Caco-2 (cell line): ENCODE measurements at regions not wholly inside any gene's neighbourhood (a gene's known extent, or its start where the extent isn't known, plus 50 kb on each side); places are given as distances from the start of the nearest gene placed in this dataset.

ENCODE experiments used
- BruUV-seq: library from RNA; stranded (reverse); fragments of 400-500 nt; replicated peaks from 2 replicates; lab custom pipeline; 2021; lab: Mats Ljungman, UMichigan
- CTCF ChIA-PET: fragments of 300-600 bp; sonication (Branson Sonifier 250); formaldehyde crosslinking; loops from one replicate; lab custom pipeline; 2022; ENCODE audit warnings: antibody characterized with exemption; lab: Charles Lee
- POLR2A ChIA-PET: fragments of 300-600 bp; sonication (Branson Sonifier 250); formaldehyde crosslinking; loops from one replicate; lab custom pipeline; 2022; ENCODE audit warnings: antibody characterized with exemption; lab: Charles Lee
- DNase-seq, 2 experiments: peaks; one replicate each; pipeline versions ENCODE4 v3.0.0 to v3.0.0-alpha.2; 2020 to 2022
- H3K27me3 ChIP-seq: replicated peaks from 2 replicates; pipeline ENCODE4 v1.6.0; 2011; ENCODE audit warnings: low read length; ENCODE audit not compliant: control insufficient read depth, insufficient read depth
- H3K36me3 ChIP-seq: 2 replicates; pipeline ENCODE4 v1.5.1; 2011; ENCODE audit warnings: low read length; ENCODE audit not compliant: control insufficient read depth, insufficient read depth
- H3K4me1 ChIP-seq: fragments of 250-450 bp; sonication (Bioruptor Pico); 2 replicates; pipeline ENCODE4 v1.5.1; 2020; ENCODE audit warnings: mild to moderate bottlenecking
- H3K4me3 ChIP-seq: 2 replicates; pipeline ENCODE4 v1.5.1; 2011; ENCODE audit warnings: low read depth, mild to moderate bottlenecking, control low read depth, low read length
- H3K9me3 ChIP-seq: fragments of 250-450 bp; sonication (Bioruptor Pico); 2 replicates; pipeline ENCODE4 v1.5.1; 2020; ENCODE audit warnings: mild to moderate bottlenecking, moderate library complexity
- H3K27ac Mint-ChIP-seq: one replicate; pipeline ENCODE4 v1.8.0; 2022; ENCODE audit warnings: mixed read lengths; ENCODE audit not compliant: unreplicated experiment
- H3K27me3 Mint-ChIP-seq: one replicate; pipeline ENCODE4 v1.8.0; 2022; ENCODE audit warnings: mixed read lengths; ENCODE audit not compliant: insufficient read depth, unreplicated experiment
- H3K36me3 Mint-ChIP-seq: one replicate; pipeline ENCODE4 v1.8.0; 2022; ENCODE audit warnings: mild to moderate bottlenecking, mixed read lengths; ENCODE audit not compliant: insufficient read depth, unreplicated experiment
- H3K4me1 Mint-ChIP-seq: one replicate; pipeline ENCODE4 v1.8.0; 2022; ENCODE audit warnings: low read depth, mixed read lengths; ENCODE audit not compliant: unreplicated experiment
- H3K4me3 Mint-ChIP-seq: one replicate; pipeline ENCODE4 v1.8.0; 2022; ENCODE audit warnings: mild to moderate bottlenecking, moderate library complexity, mixed read lengths; ENCODE audit not compliant: unreplicated experiment
- H3K9me3 Mint-ChIP-seq: one replicate; pipeline ENCODE4 v1.8.0; 2022; ENCODE audit warnings: mixed read lengths; ENCODE audit not compliant: unreplicated experiment
- CTCF ChIP-seq, 2 experiments: fragments of 200-600 bp in 1 of 2; IDR thresholded peaks; 1 replicate in 1 of 2; 2 replicates in 1 of 2; pipeline versions ENCODE4 v1.5.1 to v1.8.0; 2011 to 2022; ENCODE audit warnings: antibody characterized with exemption in 1 of 2, control low read depth in 1 of 2, inconsistent platforms in 1 of 2, low read depth in 1 of 2, low read length in 1 of 2, mild to moderate bottlenecking in 1 of 2, moderate library complexity in 1 of 2; ENCODE audit not compliant: insufficient read depth in 1 of 2, severe bottlenecking in 1 of 2, unreplicated experiment in 1 of 2
- intact Hi-C: fragments of 100-400 bp; cut with micrococcal nuclease; formaldehyde crosslinking; loops from one replicate; pipeline ENCODE4 v1.10.0; 2022; ENCODE audit not compliant: unreplicated experiment

GRCh38 chr11:39435641-39436040, 2023.8 kb downstream of the LRRC4C start:
- no peaks in the 10 kb centered on the region for H3K36me3 Mint-ChIP-seq
- no TSS peak for BruUV-seq
- Histone ChIP-seq H3K36me3 (no peaks in the 10 kb centered on the region), H3K4me3 (no peak overlapping the region), H3K27me3 (no peaks in the 10 kb centered on the region), H3K9me3 (no peaks in the 10 kb centered on the region; the same call in 1 of the 2 replicates), H3K4me1 (no peaks in the 10 kb centered on the region)
- no peaks in the 10 kb centered on the region for H3K9me3 Mint-ChIP-seq
- H3K4me1 Mint-ChIP-seq: no peaks in the 10 kb centered on the region
- intact Hi-C loops: no loop called here
- no peak overlapping the region for H3K4me3 Mint-ChIP-seq
- ChIA-PET CTCF (no interaction called here), POLR2A (no interaction called here)
- no peak overlapping the region for H3K27ac Mint-ChIP-seq
- H3K27me3 Mint-ChIP-seq: no peaks in the 10 kb centered on the region
- DNase-seq: no peak
- no peak for TF ChIP-seq CTCF (IDR thresholded peaks at IDR 0.05; ENCODE audit: insufficient read depth in 1 of 2, low read depth in 1 of 2, low read length in 1 of 2, severe bottlenecking in 1 of 2, unreplicated experiment in 1 of 2)

GRCh38 chr11:39434466-39434865, 2025.0 kb downstream of the LRRC4C start:
- CTCF ChIA-PET: no interaction called here

GRCh38 chr11:39432929-39433328, 2026.5 kb downstream of the LRRC4C start:
- no peak overlapping the region for H3K4me3 ChIP-seq
- intact Hi-C loops: no loop called here
- ChIA-PET POLR2A (no interaction called here), CTCF (no interaction called here)
- H3K36me3 Mint-ChIP-seq: no peaks in the 10 kb centered on the region
- no peaks in the 10 kb centered on the region for H3K36me3 ChIP-seq
- H3K4me1 ChIP-seq: no peaks in the 10 kb centered on the region
- no TSS peak for BruUV-seq
- no peaks in the 10 kb centered on the region for H3K27me3 ChIP-seq
- no peaks in the 10 kb centered on the region for H3K27me3 Mint-ChIP-seq
- no peaks in the 10 kb centered on the region for H3K9me3 Mint-ChIP-seq
- no peaks in the 10 kb centered on the region for H3K4me1 Mint-ChIP-seq
- no peak for DNase-seq
- no peaks in the 10 kb centered on the region; the same call in 1 of the 2 replicates for H3K9me3 ChIP-seq
- no peak overlapping the region for H3K4me3 Mint-ChIP-seq
- no peak overlapping the region for H3K27ac Mint-ChIP-seq
- TF ChIP-seq CTCF (IDR thresholded peaks at IDR 0.05; ENCODE audit: insufficient read depth in 1 of 2, low read depth in 1 of 2, low read length in 1 of 2, severe bottlenecking in 1 of 2, unreplicated experiment in 1 of 2): no peak

More at GRCh38 chr11:39434466-39434865, 2025.0 kb downstream of the LRRC4C start:
- no peak overlapping the region for H3K27ac Mint-ChIP-seq
- intact Hi-C loops: no loop called here
- no peak overlapping the region for H3K4me3 Mint-ChIP-seq
- POLR2A ChIA-PET: no interaction called here
- no peaks in the 10 kb centered on the region for H3K4me1 Mint-ChIP-seq
- Histone ChIP-seq H3K4me1 (no peaks in the 10 kb centered on the region), H3K4me3 (no peak overlapping the region), H3K9me3 (no peaks in the 10 kb centered on the region; the same call in 1 of the 2 replicates), H3K27me3 (no peaks in the 10 kb centered on the region), H3K36me3 (no peaks in the 10 kb centered on the region)
- H3K9me3 Mint-ChIP-seq: no peaks in the 10 kb centered on the region
- no TSS peak for BruUV-seq
- TF ChIP-seq CTCF (IDR thresholded peaks at IDR 0.05; ENCODE audit: insufficient read depth in 1 of 2, low read depth in 1 of 2, low read length in 1 of 2, severe bottlenecking in 1 of 2, unreplicated experiment in 1 of 2): no peak
- no peaks in the 10 kb centered on the region for H3K27me3 Mint-ChIP-seq
- no peak for DNase-seq
- no peaks in the 10 kb centered on the region for H3K36me3 Mint-ChIP-seq
